ENCODE measurements at regions not wholly inside any gene's neighbourhood (a gene's known extent, or its start where the extent isn't known, plus 50 kb on each side); places are given as distances from the start of the nearest gene placed in this dataset.
A peak's percentile ranks its signal among the peaks of the same experiment; 100 is the strongest.

DNA sequence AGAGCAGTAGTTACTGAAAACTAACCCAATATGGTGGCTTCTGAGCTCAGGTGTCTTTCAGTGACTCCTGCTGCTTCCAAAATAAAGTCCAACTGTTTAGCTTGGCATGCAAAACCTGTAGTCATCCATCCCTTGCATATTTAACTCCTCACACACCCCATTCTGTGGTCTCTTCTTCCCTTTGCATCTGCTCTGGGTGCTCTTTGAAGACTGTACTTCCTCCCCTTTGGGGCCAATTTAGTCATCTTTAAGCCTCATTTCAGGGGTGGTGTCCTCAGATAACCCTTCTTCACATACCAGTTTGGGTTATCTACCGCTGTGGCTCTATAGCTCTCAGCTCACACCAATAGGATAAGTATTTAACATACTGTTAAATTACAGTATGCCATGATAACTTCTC, 209.9 kb upstream of the DMRT1 start:
- DNase-seq, result peak; percentile 32

DNA sequence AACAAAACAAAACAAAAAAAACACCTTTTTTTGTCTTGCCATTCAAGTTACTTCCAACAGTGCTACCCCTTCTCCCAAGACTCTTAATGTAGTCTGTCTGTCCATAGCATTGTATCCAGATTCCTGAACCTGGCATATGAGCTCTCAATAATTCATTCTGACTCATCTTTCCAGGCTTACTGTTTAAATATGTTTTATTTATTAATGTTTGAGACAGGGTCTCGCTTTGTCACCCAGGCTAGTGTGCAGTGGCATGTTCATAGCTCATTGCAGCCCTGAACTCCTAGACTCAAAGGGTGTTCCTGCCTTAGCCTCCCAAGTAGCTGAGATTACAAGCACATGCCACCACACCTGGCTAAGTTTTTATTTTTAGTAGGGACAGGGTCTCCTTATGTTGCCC, 208.0 kb upstream of the DMRT1 start:
- no peak for DNase-seq

DNA sequence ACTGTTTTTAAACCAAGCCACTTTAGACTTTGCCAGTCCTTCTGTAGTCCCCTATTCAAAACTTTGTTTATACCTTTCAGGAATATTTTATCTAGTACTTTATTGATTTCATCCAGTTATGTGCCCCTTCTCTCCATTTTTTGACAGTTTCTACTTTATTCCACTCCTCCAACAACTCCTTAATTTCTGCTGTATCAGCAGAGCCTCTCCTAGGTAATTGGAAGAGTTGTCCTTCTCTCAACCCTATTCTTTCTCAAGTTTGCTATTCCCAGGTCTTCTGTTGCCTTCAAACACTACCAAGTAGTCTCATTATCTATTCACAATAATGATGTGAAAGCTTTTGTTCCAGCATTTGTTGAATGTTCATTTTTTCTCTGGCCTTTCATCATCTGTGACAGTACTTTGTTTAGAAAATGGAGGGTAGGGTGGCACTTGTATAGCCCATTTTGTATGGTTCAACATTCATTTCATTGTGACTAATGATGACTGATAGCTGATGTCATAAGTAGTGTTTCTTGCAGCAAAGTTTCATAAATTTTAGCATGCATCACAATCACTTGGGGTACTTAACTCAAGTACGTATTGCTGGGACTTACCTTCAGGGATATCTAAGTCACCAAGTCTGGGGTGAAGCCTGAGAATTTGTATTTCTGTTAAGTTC, 204.4 kb upstream of the DMRT1 start:
- DNase-seq, result no peak

DNA sequence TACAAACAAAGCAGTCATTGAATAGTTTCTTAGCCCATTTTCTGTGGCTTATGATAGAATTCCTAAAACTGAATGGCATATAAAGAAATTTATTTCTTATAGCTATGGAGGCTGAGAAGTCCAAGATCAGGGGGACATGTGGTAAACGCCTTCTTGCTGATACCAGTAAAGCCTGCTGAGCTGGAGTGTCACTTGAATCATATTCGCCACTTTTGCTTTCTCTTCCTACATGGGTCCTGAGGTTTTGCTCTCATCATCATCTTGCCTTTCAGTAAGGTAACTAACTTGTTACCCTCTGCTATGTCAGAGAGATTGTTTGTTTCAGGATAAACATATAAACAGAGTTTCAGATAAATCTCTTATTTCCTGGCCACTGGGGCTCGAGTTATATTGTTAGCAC, 203.3 kb upstream of the DMRT1 start:
- no peak for DNase-seq

DNA sequence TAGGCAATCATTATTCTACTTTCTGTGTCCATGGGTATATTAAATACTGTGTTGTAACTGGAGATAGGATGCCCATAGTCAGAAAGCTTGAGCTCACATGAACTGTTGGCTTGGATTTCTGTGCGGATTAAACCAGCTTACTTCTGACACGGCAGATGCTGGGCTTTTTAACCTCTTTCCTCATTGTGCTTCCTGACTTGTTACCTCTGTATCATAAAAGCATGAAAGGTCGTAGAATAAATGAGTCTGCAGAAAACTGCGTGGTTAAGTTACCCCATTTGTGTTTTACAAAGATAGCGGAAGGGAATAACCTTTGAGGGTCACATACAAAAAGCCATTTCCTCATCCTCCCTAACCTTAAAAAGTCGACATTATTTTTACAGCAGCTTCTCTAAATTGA, 199.5 kb upstream of the DMRT1 start:
- DNase-seq, result peak; percentile 8

DNA sequence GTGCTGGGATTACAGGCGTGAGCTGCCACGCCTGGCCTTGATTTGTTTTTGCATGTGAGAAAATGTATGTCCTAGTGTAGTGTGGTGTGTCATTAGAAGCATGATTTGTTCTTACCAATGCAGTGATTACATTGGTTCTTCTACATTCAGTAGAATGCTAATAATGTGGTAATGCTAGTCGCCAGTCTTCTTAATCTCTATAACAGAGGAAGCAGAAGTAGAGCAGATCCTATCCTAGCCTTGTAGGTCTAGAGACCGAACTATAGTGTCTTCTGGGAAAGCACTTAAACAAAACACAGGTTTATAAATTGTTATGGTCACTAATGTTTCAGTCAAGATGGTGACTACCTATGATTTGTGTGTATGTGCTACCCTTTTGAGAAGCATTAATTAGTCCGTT, 197.5 kb upstream of the DMRT1 start:
- no peak for DNase-seq

DNA sequence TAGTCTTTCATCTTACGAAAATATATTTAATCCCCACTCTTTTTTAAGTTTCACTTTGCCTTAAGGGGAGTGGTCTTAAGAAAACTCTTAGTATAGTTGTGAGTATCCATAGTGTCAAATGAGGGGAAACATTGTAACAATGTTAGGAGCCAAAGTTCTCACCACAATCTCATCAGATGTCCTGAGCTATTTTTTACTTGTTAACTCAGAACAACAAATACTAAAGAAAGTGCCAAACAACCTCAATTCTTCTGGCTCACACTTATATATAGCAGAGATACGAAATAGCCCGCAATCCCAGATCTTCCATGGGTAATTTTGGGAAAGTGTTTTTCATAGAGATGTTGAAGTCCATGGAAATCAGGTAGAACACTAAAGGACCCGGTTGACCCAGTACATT, 194.0 kb upstream of the DMRT1 start:
- no peak for DNase-seq

DNA sequence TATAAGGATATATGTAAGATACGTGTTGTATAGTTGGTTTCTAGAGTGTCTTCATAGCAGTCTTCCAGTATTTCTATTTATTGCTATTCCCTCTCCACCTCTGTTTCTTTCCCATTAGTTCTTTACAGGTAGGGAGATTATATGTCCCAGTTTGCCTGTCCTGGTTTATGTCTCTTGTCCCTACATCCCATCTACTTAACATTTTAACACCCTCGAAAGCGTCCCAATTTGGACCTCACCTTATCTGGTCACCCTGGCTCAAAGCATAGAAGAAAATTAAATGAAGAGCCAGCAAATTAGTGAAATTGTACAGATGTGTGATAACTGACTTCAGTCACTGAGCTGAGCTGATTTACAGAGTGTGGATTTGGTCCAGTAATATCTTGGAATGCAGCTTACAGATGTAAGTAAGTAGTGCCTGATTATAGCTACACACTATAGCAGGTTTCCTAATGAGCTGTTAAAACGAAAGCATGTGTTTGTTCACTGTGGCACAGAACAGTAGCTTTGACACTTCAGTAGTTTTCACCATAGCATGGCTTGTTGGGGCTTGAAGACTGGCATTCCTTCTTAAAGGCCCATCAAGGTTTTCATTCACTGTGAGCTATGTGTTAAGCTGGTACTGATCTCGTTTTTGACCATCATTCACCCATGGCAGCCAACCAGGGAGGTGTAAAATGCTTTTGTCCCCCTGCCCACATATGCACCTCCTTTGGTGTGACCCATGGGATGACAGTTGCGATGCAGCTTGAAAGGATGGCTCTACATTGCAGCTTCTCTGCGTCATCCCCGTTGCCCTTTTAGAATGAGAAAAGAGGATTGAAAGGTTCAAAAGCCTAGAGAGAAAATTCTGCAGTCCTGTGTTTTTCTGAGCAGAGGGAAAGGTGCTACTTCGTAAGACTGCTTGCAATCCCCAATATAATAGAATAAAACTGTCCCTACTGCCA, 192.1 kb upstream of the DMRT1 start:
- DNase-seq, result no peak

DNA sequence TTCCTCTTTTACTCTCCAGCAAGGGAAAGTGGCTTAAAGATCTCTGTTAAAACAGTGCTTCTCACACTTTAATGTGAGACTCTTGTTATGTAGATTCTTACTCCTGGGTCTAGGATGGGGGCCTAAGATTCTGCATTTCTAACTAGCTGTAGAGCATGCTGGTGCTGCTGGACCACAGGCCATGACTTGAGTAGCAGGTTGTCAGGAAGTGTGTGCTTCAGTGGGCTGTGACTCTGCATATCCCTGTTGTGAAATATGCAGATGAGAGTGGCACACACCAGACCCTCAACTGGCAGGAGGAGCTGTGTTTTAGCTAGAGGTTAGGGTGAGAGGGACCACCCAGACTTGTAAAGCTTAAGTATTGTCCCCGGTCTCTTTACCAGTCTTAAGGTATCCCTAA, 191.1 kb upstream of the DMRT1 start:
- no peak for DNase-seq

DNA sequence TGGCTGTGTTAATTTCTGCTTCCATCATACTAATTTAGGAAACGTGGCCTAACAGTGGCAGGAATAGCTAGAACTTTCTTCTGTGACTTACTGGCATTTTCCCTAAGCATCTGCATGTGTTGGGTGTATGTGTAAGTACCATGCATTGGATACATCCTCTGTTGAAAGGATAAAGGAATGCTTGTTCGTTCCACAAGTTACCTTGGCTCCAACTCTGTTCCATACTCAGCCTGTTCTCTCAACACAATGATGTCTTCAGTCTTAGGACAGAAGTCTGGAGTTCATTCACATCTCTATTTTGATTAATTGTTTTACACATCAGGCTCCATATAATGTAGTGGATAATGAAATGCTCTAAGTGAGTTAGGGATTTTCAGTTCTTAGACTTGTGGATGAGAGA, 190.1 kb upstream of the DMRT1 start:
- no peak for DNase-seq

DNA sequence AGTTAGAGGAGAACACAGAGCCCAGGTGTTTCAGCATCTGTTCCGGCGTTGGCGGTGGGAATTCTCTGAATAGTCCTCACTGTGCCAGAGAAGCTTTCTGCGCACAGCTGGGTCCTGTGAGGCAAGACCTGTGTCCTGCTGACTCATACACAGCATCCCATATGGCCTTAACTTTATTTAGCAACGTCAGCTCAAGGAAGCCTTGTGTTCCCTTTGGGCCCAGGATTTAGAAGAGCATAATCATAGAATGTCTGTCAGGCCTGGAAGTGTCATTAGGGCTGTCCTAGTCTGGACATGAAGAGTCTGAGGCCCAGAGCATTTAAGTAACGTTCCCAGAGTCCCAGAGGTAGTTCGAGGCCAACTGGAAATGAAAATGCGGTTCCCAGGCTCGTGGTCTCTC, 188.6 kb upstream of the DMRT1 start:
- no peak for DNase-seq

DNA sequence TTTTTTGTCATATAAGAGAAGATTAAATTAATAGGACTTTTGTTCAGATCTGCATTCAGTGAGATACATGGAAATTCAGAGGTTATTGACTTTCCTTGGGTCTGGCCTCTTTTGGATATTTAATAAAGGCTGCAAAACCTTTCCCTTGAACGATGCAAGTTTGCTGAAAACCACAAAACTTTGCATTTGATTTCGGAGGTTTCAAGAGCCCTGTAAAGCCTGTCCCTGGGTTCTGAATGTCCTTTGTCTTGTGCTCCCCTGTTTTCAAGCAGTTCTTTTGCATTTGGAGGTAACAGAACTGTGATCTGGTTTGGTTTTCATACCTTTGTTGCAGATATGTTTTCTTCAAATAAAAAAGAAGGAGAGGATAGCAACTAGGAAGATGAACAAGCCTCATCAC, 188.1 kb upstream of the DMRT1 start:
- DNase-seq, result no peak

DNA sequence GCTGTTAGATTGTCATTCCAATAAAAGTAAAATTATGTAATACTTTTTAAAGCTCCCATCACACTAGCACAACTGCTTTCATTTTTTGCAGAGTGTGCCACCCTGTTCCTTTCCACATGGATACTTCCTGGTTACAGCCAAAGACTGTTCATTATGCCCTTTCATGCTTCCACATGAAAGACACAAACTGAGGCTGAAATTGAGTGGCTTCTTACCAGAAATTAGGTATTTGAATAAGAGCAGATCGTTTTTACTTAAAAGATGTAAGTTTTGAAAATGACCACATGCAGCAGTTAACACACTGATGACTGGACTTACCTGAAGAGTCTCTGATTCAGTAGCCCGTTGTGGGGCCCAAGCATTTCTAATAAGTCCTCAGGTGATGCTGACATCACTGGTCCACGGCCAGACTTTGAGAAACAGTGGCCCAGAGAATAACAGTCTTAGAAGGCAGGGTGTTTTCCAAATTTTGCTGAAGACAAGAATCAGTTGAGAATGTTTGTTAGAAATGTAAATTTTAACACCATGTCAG, 187.6 kb upstream of the DMRT1 start:
- no peak for DNase-seq

DNA sequence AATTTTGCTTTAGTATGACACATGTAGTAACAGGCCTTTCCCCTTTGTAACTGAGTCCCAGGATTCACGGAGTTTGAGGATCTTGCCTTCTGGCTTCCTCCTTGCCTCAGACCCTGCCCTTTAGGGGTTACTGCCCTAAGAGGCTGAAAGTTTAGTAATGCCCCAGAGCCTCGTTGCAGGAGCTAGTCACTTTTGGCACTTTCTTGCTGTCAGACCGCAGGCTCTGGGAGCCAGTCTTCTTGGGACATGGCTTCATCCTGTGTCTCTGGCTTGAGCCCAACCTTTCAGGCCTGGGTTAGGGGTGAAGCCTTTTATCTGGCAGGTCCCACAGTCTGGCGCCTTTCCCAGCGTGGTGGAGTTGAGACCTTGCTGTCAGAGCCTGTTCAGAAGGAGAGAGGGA, 185.6 kb upstream of the DMRT1 start:
- DNase-seq, result no peak

DNA sequence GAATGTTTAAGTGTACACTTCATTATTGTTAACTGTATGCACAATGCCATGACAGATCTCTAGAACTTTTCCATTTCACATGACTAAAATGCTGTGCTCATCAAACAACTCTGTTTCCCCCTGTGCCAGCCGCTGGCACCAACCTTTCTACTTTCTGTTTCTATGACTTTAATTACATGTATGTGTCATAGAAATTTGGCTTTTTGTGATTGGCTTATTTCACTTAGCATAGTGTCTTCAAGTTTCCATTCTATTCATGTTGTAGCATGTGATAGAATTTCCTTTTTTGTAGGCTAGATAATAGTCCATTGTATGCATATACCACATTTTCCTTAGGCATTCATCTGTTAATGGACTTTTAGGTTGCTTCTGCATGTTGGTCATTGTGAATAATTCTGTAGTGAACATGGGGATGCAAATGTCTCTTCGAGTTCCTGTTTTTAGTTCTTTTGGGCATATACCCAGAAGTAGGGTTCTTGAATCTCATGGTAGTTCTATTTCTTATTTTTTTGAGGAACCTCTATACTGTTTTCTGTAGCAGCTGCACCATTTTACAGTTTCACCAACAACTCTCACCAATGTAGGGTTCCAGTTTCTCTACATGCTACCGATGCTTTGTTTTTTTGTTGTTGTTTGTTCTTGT, 184.4 kb upstream of the DMRT1 start:
- DNase-seq, result no peak

DNA sequence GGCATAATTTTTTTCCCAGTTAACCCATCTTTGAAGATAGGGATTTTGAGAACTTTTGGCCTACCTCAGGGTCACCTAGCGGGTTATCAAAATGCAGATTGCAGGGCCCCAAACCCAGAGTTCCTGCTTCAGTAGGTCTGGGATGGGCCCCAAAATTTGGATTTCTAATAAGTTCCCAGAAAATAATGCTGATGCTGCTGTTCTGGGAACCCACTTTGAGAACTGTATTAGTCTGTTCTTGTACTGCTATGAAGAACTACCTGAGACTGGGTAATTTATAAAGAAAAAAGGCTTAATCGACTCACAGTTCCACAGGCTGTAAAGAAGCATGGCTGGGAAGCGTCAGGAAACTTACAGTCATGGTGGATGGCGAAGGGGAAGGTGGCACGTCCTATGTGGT, 182.2 kb upstream of the DMRT1 start:
- DNase-seq, result no peak

DNA sequence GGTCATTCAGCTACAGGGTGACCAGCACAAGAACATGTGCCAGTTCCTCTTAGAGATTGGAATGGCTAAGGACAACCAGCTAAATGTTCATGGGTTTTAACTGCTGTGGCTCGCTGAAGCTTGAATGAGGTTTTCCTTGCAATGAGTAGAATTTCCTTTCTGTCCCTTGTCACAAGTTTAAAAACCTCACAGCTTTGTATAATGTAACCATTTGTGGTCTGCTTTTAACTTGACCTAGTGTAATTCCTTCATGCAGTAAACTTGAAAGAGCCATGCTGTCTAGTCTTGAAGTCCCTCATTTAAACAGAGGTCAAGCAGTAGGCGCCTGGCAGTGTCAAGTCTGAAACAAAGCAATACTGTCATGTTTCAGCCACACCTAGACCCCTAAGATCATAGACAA, 181.3 kb upstream of the DMRT1 start:
- no peak for DNase-seq

DNA sequence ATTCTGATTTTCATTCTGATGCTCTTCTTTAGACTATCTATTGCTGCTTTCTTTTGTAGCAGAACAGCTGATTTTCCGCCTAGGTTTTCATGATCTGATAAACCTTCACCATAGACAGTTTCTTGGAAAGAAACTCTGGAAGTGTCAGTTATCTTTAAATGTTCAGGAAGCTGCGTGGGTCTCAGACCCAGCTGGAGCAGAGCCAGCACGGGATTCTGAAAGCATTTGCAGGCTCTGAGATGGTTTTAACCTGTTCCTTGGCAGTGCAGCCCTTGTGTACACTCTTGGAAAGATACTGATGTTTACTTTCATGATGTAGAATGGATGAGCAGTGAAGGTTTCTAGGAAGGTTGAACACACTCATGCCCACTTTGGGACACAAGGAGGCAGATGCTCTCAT, 178.0 kb upstream of the DMRT1 start:
- DNase-seq, result no peak

DNA sequence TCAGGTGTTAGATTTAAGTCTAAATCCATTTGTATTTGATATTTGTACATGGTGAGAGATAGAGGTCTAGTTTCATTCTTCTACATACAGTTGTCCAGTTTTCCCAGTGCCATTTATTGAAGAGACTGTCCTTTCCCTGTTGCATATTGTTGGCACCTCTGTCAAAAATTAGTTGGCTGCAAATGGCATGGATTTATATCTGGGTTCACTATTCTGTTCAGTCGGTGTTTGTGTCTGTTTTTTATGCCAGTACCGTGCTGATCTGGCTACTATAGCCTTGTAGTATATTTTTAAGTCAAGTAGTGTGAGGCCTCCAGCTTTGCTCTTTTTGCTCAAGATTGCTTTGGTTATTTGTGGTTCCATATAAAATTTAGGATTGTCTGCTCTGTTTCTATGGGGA, 176.2 kb upstream of the DMRT1 start:
- DNase-seq, result no peak

DNA sequence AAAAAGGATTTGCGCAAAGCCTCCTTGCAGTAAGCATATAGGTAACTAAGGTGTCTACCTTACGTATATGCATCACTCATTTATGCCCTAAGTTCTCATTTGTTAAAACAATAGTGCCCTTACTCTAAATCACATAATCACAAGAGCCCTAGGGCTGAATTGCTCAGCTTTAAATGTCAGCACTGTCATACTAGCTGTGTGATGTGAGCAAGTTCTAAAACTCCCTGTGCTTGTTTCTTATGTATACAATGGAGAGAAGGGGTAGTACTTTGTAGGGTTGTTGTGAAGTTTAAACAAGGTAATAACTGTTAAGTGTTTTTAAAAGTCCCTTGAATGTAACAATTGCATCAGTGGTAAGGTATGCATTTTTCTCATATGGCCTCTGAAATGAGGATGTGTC, 169.5 kb upstream of the DMRT1 start:
- DNase-seq, result no peak

DNA sequence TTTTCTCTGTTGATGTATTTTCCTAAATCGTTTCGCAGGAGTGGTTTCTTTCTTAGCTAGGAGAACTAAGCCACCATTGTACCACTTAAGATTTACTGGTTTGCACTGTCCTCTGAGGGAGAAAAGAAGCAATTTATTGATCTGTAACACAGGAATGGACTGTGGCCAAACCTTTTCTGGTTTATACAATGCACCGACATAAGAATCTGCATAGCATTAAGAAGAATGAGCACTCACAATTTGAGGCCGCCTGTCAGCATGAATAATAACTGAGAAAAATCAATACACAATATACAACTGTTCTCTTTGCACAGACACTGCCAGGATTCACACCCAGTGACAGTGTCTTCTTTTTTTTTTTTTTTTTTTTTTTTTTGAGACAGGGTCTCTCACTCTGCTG, 168.6 kb upstream of the DMRT1 start:
- DNase-seq, result no peak

DNA sequence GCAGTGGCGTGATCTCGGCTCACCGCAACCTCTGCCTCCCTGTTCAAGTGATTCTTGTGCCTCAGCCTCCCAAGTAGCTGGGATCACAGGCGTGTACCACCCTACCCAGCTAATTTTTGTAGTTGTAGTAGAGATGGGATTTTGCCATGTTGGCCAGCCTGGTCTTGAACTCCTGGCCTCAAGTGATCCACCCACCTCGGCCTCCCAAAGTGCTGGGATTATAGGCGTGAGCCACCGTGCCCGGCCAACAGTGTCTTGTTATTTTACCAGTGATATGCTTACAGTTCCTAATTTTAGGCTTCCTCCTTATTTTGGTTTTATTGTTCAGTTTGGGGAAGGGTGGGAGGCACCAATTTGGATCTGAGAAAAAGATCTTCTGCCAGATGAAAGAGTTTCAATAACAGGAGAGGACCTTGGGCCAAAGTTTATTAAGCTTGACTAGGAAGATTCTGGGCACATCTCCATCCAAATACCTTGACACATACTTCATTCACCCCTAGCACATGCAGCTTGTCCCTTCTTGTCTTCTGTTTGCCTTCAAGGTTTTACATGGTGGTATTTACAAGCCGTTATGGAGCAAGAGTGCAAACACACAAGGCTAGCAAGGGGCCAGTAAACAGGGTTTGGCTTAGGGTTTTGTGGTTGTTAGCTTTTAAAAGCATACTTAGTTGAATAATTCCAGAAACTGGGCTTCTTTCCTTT, 168.1 kb upstream of the DMRT1 start:
- DNase-seq, result no peak

DNA sequence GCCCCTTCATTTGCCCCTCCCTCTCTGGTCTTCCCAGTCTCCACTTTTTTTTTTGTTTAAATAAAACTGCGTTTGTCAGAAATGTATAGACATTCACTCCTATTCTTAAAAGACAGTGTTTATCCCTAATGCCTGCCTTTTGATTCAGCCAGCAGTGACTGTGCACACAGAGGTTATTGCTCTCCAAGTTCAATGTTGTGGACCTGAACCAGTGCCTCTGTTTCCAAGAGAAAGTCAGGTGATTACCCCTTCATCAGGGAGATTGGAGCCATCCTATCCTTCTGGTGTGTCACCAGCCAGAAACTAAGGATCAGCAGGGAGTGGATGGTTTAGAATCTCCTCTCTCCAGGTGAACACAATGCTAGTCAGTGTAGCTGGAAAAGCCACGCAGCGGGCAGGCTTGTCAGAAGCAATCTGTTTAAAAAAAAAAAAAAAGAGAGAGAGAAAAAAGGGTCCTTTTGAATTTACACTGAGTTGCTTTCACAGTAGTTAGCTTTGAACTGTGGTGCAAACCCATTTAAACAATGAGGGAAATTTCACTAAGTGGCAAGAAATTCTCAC, 167.5 kb upstream of the DMRT1 start:
- DNase-seq, result no peak
